Mucosa of descending colon (tissue), 3 donors: ENCODE measurements at regions not wholly inside any gene's neighbourhood (a gene's known extent, or its start where the extent isn't known, plus 50 kb on each side); places are given as distances from the start of the nearest gene placed in this dataset.
A peak's percentile ranks its signal among the peaks of the same experiment; 100 is the strongest.

Experiments used
- ATAC-seq: fragments of 200-7000 bp; cut with Tn5 transposase; one replicate; pipeline ENCODE4 v1.9.1; 2020; ENCODE audit warnings: mild to moderate bottlenecking, moderate library complexity
- DNase-seq, 3 donors: peaks; one replicate each; pipeline ENCODE4 v3.0.0-alpha.2; 2020
- H3K36me3 ChIP-seq: fragments of 200-600 bp; one replicate; pipeline ENCODE4 v1.8.0; 2021; ENCODE audit warnings: low read depth, mild to moderate bottlenecking
- H3K4me1 ChIP-seq: fragments of 200-600 bp; one replicate; pipeline ENCODE4 v1.8.0; 2021; ENCODE audit warnings: low read depth, mild to moderate bottlenecking
- H3K4me3 ChIP-seq: fragments of 200-600 bp; one replicate; pipeline ENCODE4 v1.8.0; 2021; ENCODE audit warnings: mild to moderate bottlenecking
- H3K9me3 ChIP-seq: fragments of 200-600 bp; one replicate; pipeline ENCODE4 v1.8.0; 2021; ENCODE audit warnings: mild to moderate bottlenecking
- intact Hi-C, 2 donors: fragments of 100-400 bp; cut with DNase I in 1 of 2; cut with micrococcal nuclease in 1 of 2; formaldehyde crosslinking; loops; one replicate each; pipeline versions ENCODE4 v1.11.0 to v1.11.1; 2022; cut with DNase I, micrococcal nuclease
- TF ChIP-seq, protein P1 (sequence below): fragments of 200-600 bp; IDR thresholded peaks from one replicate; pipeline ENCODE4 v1.8.0; 2022; ENCODE audit warnings: antibody characterized with exemption, mild to moderate bottlenecking
- donor health status: DM: no; HTN: no; CAD: no; lungs with moderate emphysema.
- donor health status: DM: no; HTN: no; CAD: no.
- donor health status: DM: no; HTN: yes; CAD: no.

DNA sequence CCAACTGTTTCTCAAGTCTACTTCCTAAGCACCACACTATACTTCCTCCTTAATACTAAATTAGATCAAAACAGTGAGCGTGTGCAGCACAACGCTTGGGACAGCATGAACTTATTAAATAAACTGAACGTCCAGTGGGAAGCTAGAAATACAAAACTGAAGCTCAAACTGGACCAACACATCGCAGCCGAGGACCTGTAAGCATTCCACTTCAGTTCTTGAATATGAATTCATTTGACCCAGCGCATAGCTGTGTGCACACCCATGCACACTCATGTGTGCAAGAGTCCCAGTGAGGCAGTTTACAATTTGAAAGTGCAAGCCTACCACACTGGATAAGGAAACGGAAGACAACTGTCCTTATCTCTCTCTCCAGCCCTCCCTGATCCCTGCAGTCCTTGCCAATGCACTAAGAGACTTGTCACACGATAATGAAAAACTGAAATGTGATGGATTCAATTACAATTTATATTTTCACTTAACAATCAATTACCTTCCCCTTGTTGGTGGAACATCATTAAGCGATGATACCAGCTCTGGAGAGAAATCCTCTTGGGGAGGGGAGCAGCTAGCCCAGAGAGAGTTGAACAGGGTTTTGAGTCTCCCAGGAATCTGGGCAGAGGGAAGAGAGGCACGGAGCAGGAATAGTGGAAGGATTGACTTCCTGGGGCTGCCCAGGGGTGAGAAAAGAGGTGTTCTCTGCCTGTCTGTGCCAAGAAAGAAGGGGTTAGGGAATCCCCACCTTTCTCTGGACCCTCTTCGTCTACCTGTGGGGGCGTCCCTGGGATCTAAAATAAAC, 186.5 kb upstream of the KLHL29 start:
- intact Hi-C loops: no loop called here
- H3K9me3 ChIP-seq: no peaks in the 10 kb centered on the region
- H3K36me3 ChIP-seq: no peaks in the 10 kb centered on the region
- no peak overlapping the region for H3K4me3 ChIP-seq
- ATAC-seq: no peak
- no peaks in the 10 kb centered on the region for H3K4me1 ChIP-seq
- TF ChIP-seq, protein P1, sequence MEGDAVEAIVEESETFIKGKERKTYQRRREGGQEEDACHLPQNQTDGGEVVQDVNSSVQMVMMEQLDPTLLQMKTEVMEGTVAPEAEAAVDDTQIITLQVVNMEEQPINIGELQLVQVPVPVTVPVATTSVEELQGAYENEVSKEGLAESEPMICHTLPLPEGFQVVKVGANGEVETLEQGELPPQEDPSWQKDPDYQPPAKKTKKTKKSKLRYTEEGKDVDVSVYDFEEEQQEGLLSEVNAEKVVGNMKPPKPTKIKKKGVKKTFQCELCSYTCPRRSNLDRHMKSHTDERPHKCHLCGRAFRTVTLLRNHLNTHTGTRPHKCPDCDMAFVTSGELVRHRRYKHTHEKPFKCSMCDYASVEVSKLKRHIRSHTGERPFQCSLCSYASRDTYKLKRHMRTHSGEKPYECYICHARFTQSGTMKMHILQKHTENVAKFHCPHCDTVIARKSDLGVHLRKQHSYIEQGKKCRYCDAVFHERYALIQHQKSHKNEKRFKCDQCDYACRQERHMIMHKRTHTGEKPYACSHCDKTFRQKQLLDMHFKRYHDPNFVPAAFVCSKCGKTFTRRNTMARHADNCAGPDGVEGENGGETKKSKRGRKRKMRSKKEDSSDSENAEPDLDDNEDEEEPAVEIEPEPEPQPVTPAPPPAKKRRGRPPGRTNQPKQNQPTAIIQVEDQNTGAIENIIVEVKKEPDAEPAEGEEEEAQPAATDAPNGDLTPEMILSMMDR: no peak
- no peak for DNase-seq

- ATAC-seq: no peak
- intact Hi-C loops: no loop called here
- DNase-seq: peak in 1 of 3 donors; percentile 19
Measured at GRCh38 chr2:23199115-23199918, 185.7 kb upstream of the KLHL29 start.

DNA sequence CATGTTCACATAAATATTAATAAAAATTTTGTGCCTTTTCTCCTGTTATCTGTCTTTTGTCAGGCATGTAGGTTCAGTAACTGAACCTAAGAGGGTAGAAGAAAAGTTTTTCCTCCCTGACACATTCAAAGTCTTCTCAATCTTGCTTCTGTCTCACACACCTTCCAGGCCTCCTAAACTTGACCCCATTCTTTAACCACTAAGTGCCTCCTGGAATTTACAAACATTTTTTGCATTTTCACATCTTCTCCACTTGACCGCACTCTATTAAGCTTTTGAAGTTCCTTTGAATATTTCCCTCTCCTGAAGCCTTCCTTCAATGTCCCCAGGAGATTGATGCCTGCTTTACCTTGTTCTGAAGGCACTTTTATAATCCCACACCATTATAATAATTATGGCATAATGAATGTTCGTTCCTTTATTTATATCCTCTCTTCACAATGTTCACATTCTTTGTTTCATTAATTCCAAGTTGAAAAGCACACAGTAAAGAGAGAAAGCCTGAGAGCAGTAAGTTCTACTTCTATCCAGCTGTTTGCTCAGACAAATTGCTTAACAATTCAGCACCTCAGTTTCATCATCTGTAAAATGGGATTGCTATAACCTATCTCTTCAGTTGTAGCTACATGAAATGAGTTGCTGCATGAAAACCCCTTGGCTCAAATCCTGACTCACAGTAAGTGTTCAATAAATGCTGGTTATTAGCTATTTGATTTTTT, 184.8 kb upstream of the KLHL29 start:
- ATAC-seq: no peak
- TF ChIP-seq, protein P1: no peak
- no peak for DNase-seq
- Histone ChIP-seq H3K4me3 (no peak overlapping the region), H3K36me3 (no peaks in the 10 kb centered on the region), H3K9me3 (no peaks in the 10 kb centered on the region), H3K4me1 (no peaks in the 10 kb centered on the region)
- intact Hi-C loops: no loop called here

More at GRCh38 chr2:23199115-23199918, 185.7 kb upstream of the KLHL29 start:
- Histone ChIP-seq H3K36me3 (no peaks in the 10 kb centered on the region), H3K4me3 (no peak overlapping the region), H3K9me3 (no peaks in the 10 kb centered on the region), H3K4me1 (no peaks in the 10 kb centered on the region)
- TF ChIP-seq, protein P1: peak; percentile 11

DNA sequence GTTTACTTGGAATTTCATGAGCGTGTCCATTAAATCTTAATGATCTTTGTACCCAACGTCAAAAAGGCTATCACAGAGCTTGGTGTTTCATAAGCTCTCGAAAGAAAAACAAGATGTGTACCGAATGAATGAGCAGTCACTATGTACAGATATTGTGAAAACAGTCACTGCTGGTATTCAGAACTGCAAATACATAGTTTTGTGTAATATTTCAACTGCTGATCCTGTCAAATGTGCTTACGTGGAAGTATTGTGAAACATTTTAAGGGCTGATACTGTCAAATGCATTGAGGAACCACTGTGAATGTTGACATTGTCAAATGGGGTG, 184.2 kb upstream of the KLHL29 start:
- intact Hi-C loops: no loop called here
- Histone ChIP-seq H3K9me3 (no peaks in the 10 kb centered on the region), H3K4me1 (no peaks in the 10 kb centered on the region), H3K36me3 (no peaks in the 10 kb centered on the region), H3K4me3 (no peak overlapping the region)
- ATAC-seq (no peak), DNase-seq (no peak)
- TF ChIP-seq, protein P1: no peak

DNA sequence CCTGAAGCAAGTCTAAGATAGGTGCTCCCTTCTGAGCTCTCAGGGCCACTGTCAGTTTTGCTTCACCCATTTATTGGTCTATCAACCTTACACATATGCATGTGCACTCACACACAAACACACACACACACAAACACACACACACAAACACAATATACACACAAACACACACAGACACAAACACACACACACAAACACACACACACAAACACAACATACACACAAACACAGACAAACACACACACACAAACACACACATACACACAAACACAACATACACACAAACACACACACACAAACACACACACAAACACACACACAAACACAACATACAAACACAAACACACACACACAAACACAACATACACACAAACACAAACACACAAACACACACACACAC, 181.6 kb upstream of the KLHL29 start:
- Histone ChIP-seq H3K9me3 (no peaks in the 10 kb centered on the region), H3K4me1 (peaks cover 10% of the 10 kb centered on the region), H3K36me3 (no peaks in the 10 kb centered on the region), H3K4me3 (no peak overlapping the region)
- TF ChIP-seq, protein P1: no peak
- no peak for DNase-seq
- intact Hi-C loops: no loop called here
- no peak for ATAC-seq
